ENCODE measurements at regions not wholly inside any gene's neighbourhood (a gene's known extent, or its start where the extent isn't known, plus 50 kb on each side); places are given as distances from the start of the nearest gene placed in this dataset.

DNA sequence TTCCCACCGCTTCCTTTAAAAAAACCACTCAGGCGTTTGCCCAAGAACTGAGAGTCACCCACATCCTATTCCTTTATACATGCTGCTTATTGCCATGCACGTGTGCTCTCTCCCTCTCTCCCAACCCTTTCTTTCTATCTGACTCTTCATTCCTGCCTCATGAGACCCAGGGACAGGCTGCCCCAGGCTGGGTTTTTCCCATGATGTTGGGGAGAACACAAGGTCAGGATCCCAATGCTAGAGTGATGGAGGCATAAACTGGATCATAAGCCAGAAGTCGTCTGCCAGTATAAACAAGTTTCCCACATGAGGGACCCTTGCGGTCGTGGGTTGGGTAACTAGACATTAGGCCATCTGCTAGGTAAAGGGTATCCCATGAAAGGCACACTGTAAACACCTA, 64.9 kb downstream of the CD2 start:
- peak overlapping the region in 1 of 3 donors; percentile 82 for H3K27ac Mint-ChIP-seq
- H3K4me3 ChIP-seq (ENCODE audit: low read depth, low read length) = no peak overlapping the region
- H3K4me1 Mint-ChIP-seq = peaks cover 15 to 33% (median 24%) of the 10 kb centered on the region in 4 donors

DNA sequence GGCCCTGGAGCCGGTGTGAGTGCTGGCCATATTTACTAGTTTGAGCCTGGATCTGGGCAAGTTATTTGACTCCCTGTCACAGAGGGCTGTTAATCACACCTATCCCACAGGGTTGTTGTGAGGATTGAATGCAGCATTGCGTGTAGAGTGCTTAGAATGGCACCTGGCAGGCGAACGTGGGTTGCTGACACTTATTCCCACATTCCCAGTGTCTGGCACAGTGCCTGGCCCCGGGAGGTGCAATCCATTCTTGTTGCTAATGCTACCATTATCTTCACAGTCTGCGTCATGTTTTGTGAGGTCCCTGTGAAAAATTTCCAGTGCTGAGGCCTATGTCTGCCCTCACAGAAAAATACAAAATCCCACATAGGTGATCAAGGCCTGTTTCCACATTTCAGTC, 66.1 kb downstream of the CD2 start:
- no peaks in the 10 kb centered on the region for H3K36me3 Mint-ChIP-seq

More for the DNA sequence above, 64.9 kb downstream of the CD2 start:
- Histone ChIP-seq H3K4me1 (ENCODE audit: control insufficient read depth, insufficient read depth, low read length, poor library complexity, severe bottlenecking) (peaks cover 22% of the 10 kb centered on the region), H3K9me3 (ENCODE audit: control insufficient read depth in 2 of 2, low read length in 2 of 2) (no peaks in the 10 kb centered on the region), H3K27me3 (ENCODE audit: control insufficient read depth, insufficient read depth, low read length) (no peaks in the 10 kb centered on the region), H3K27ac (ENCODE audit: insufficient read depth, low read length, poor library complexity, severe bottlenecking) (no peak overlapping the region), H3K36me3 (ENCODE audit: control insufficient read depth, insufficient read depth, low read length) (no peaks in the 10 kb centered on the region)
- Mint-ChIP-seq H3K4me3 (peak overlapping the region in 1 of 4 donors; percentile 50), H3K9me3 (peaks cover 0 to 3% (median 0%) of the 10 kb centered on the region in 7 donors), H3K36me3 (peaks cover under 1% of the 10 kb centered on the region), H3K27me3 (peaks cover 4% of the 10 kb centered on the region)
- ATAC-seq (ENCODE audit: low read depth in 2 of 2) (no peak), DNase-seq (no peak)

DNA sequence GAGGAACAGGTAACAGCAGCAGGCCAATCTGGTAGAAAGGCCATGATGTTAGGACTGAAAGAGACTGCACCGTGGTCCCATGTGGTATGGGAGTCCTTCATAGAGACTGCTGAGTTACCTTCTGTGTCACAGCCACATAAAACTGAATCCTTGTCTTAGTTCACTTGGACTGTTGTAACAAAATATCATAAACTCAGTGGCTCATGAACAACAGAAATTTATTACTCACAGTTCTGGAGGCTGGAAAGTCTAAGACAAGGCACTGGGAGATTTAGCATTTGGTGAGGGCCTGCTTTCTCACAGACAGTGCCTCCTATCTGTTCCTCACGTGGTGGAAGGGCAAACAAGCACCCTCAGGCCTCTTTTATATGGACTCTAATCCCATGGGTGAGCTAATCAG, 67.5 kb downstream of the CD2 start:
- ATAC-seq (ENCODE audit: low read depth in 2 of 2) = no peak
- no peaks in the 10 kb centered on the region for H3K27me3 Mint-ChIP-seq

More for the DNA sequence above, 66.1 kb downstream of the CD2 start:
- H3K27ac ChIP-seq (ENCODE audit: insufficient read depth, low read length, poor library complexity, severe bottlenecking) = no peak overlapping the region
- no peak overlapping the region for H3K27ac Mint-ChIP-seq
- H3K4me3 ChIP-seq (ENCODE audit: low read depth, low read length) = no peak overlapping the region
- H3K9me3 Mint-ChIP-seq = peaks cover 0 to 2% (median 0%) of the 10 kb centered on the region in 7 donors
- peaks cover 15 to 30% (median 22%) of the 10 kb centered on the region in 4 donors for H3K4me1 Mint-ChIP-seq
- H3K36me3 ChIP-seq (ENCODE audit: control insufficient read depth, insufficient read depth, low read length) = no peaks in the 10 kb centered on the region
- H3K4me1 ChIP-seq (ENCODE audit: control insufficient read depth, insufficient read depth, low read length, poor library complexity, severe bottlenecking) = peaks cover 22% of the 10 kb centered on the region
- no peaks in the 10 kb centered on the region for H3K9me3 ChIP-seq (ENCODE audit: control insufficient read depth in 2 of 2, low read length in 2 of 2)
- DNase-seq (no peak), ATAC-seq (ENCODE audit: low read depth in 2 of 2) (no peak)
- H3K27me3 Mint-ChIP-seq = peaks cover 4% of the 10 kb centered on the region
- H3K4me3 Mint-ChIP-seq = no peak overlapping the region
- no peaks in the 10 kb centered on the region for H3K27me3 ChIP-seq (ENCODE audit: control insufficient read depth, insufficient read depth, low read length)

GRCh38 chr1:116824631-116825206, 70.5 kb downstream of the CD2 start:
- Mint-ChIP-seq H3K36me3 (peaks cover 3% of the 10 kb centered on the region), H3K4me3 (no peak overlapping the region), H3K27me3 (no peaks in the 10 kb centered on the region), H3K4me1 (peaks cover 10 to 31% (median 20%) of the 10 kb centered on the region in 4 donors), H3K27ac (peak overlapping the region; percentile 65 to 90 (median 77)), H3K9me3 (peaks cover 0 to 4% (median 0%) of the 10 kb centered on the region in 7 donors)
- DNase-seq = no peak
- ATAC-seq (ENCODE audit: low read depth in 2 of 2) = no peak
- Histone ChIP-seq H3K9me3 (ENCODE audit: control insufficient read depth in 2 of 2, low read length in 2 of 2) (no peaks in the 10 kb centered on the region), H3K4me1 (ENCODE audit: control insufficient read depth, insufficient read depth, low read length, poor library complexity, severe bottlenecking) (peaks cover 11% of the 10 kb centered on the region), H3K27me3 (ENCODE audit: control insufficient read depth, insufficient read depth, low read length) (no peaks in the 10 kb centered on the region), H3K27ac (ENCODE audit: insufficient read depth, low read length, poor library complexity, severe bottlenecking) (no peak overlapping the region), H3K36me3 (ENCODE audit: control insufficient read depth, insufficient read depth, low read length) (no peaks in the 10 kb centered on the region), H3K4me3 (ENCODE audit: low read depth, low read length) (no peak overlapping the region)

More for the DNA sequence above, 67.5 kb downstream of the CD2 start:
- Histone ChIP-seq H3K9me3 (ENCODE audit: control insufficient read depth in 2 of 2, low read length in 2 of 2) (no peaks in the 10 kb centered on the region), H3K36me3 (ENCODE audit: control insufficient read depth, insufficient read depth, low read length) (no peaks in the 10 kb centered on the region), H3K4me3 (ENCODE audit: low read depth, low read length) (no peak overlapping the region), H3K27me3 (ENCODE audit: control insufficient read depth, insufficient read depth, low read length) (no peaks in the 10 kb centered on the region), H3K4me1 (ENCODE audit: control insufficient read depth, insufficient read depth, low read length, poor library complexity, severe bottlenecking) (peaks cover 12% of the 10 kb centered on the region), H3K27ac (ENCODE audit: insufficient read depth, low read length, poor library complexity, severe bottlenecking) (no peak overlapping the region)
- Mint-ChIP-seq H3K4me3 (no peak overlapping the region), H3K4me1 (peaks cover 10 to 30% (median 18%) of the 10 kb centered on the region in 4 donors), H3K9me3 (no peaks in the 10 kb centered on the region), H3K27ac (no peak overlapping the region), H3K36me3 (no peaks in the 10 kb centered on the region)
- no peak for DNase-seq

DNA sequence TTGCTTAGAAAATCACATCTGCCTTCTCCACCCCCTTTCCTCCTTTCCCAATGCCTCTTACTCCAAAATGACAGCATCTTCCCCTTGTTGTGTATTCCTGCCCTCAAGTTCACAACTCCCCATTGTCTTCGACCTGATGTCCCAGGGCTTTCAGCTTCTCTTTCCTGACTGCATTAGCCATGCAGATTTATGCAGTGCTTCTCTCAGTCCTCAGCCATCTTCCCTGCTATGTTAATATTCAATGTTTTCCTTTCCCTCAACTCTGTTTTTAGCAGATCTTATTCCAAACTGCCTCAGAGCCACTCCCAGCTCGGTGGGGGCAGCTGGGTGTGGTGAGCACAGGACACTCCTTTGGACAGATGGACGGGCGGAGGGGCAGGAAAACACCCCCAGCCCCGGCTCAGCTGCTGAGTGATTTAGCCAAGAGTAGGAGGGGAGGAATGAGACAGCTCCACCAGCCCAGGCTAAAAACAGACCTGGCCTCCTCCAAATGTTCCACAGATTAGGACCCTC, 71.0 kb downstream of the CD2 start:
- no peaks in the 10 kb centered on the region for H3K9me3 ChIP-seq (ENCODE audit: control insufficient read depth in 2 of 2, low read length in 2 of 2)
- no peaks in the 10 kb centered on the region for H3K36me3 ChIP-seq (ENCODE audit: control insufficient read depth, insufficient read depth, low read length)
- H3K27me3 Mint-ChIP-seq = no peaks in the 10 kb centered on the region
- ATAC-seq (ENCODE audit: low read depth in 2 of 2) (no peak), DNase-seq (no peak)
- no peak overlapping the region for H3K27ac ChIP-seq (ENCODE audit: insufficient read depth, low read length, poor library complexity, severe bottlenecking)
- peaks cover 0 to 4% (median 0%) of the 10 kb centered on the region in 7 donors for H3K9me3 Mint-ChIP-seq
- no peaks in the 10 kb centered on the region for H3K27me3 ChIP-seq (ENCODE audit: control insufficient read depth, insufficient read depth, low read length)
- peaks cover 11% of the 10 kb centered on the region for H3K4me1 ChIP-seq (ENCODE audit: control insufficient read depth, insufficient read depth, low read length, poor library complexity, severe bottlenecking)
- peaks cover 10 to 31% (median 20%) of the 10 kb centered on the region in 4 donors for H3K4me1 Mint-ChIP-seq
- H3K27ac Mint-ChIP-seq = peak overlapping the region; percentile 65 to 90 (median 77)
- peaks cover 3% of the 10 kb centered on the region for H3K36me3 Mint-ChIP-seq
- H3K4me3 ChIP-seq (ENCODE audit: low read depth, low read length) = no peak overlapping the region
- H3K4me3 Mint-ChIP-seq = peak overlapping the region in 2 of 4 donors; percentile 16 to 25

GRCh38 chr1:116825720-116826438, 71.6 kb downstream of the CD2 start:
- Histone ChIP-seq H3K9me3 (ENCODE audit: control insufficient read depth in 2 of 2, low read length in 2 of 2) (no peaks in the 10 kb centered on the region), H3K4me1 (ENCODE audit: control insufficient read depth, insufficient read depth, low read length, poor library complexity, severe bottlenecking) (peaks cover 11% of the 10 kb centered on the region), H3K27ac (ENCODE audit: insufficient read depth, low read length, poor library complexity, severe bottlenecking) (no peak overlapping the region), H3K27me3 (ENCODE audit: control insufficient read depth, insufficient read depth, low read length) (no peaks in the 10 kb centered on the region), H3K4me3 (ENCODE audit: low read depth, low read length) (no peak overlapping the region), H3K36me3 (ENCODE audit: control insufficient read depth, insufficient read depth, low read length) (no peaks in the 10 kb centered on the region)
- ATAC-seq (ENCODE audit: low read depth in 2 of 2) (no peak), DNase-seq (no peak)
- H3K4me1 Mint-ChIP-seq = peaks cover 10 to 31% (median 20%) of the 10 kb centered on the region in 4 donors
- peak overlapping the region in 2 of 4 donors; percentile 16 to 56 for H3K4me3 Mint-ChIP-seq
- peaks cover 3% of the 10 kb centered on the region for H3K36me3 Mint-ChIP-seq
- H3K27me3 Mint-ChIP-seq = no peaks in the 10 kb centered on the region
- peaks cover 0 to 4% (median 0%) of the 10 kb centered on the region in 7 donors for H3K9me3 Mint-ChIP-seq
- H3K27ac Mint-ChIP-seq = peak overlapping the region; percentile 73 to 77 (median 75)

- Histone ChIP-seq H3K36me3 (ENCODE audit: control insufficient read depth, insufficient read depth, low read length) (no peaks in the 10 kb centered on the region), H3K27ac (ENCODE audit: insufficient read depth, low read length, poor library complexity, severe bottlenecking) (peak overlapping the region; percentile 55), H3K9me3 (ENCODE audit: control insufficient read depth in 2 of 2, low read length in 2 of 2) (no peaks in the 10 kb centered on the region), H3K27me3 (ENCODE audit: control insufficient read depth, insufficient read depth, low read length) (no peaks in the 10 kb centered on the region), H3K4me1 (ENCODE audit: control insufficient read depth, insufficient read depth, low read length, poor library complexity, severe bottlenecking) (peaks cover 11% of the 10 kb centered on the region), H3K4me3 (ENCODE audit: low read depth, low read length) (peak overlapping the region; percentile 15)
- peak in 1 of 3 donors; percentile 83 for DNase-seq
- peak; percentile 73 to 77 for ATAC-seq (ENCODE audit: low read depth in 2 of 2)
- peaks cover 3% of the 10 kb centered on the region for H3K36me3 Mint-ChIP-seq
- peaks cover 0 to 4% (median 0%) of the 10 kb centered on the region in 7 donors for H3K9me3 Mint-ChIP-seq
- peaks cover 10 to 31% (median 21%) of the 10 kb centered on the region in 4 donors for H3K4me1 Mint-ChIP-seq
- H3K4me3 Mint-ChIP-seq = peak overlapping the region; percentile 7 to 50 (median 22)
- H3K27me3 Mint-ChIP-seq = no peaks in the 10 kb centered on the region
- H3K27ac Mint-ChIP-seq = peak overlapping the region; percentile 76 to 96 (median 77)
Measured at GRCh38 chr1:116826818-116827606, 72.8 kb downstream of the CD2 start.
